MM.1S (cell line): ENCODE measurements at regions not wholly inside any gene's neighbourhood (a gene's known extent, or its start where the extent isn't known, plus 50 kb on each side); places are given as distances from the start of the nearest gene placed in this dataset.

Experiments
- CTCF ChIP-seq: fragments of 300-600 bp; sonication (generic); IDR thresholded peaks from 2 replicates; pipeline ENCODE4 v1.5.1; 2016; ENCODE audit warnings: antibody characterized with exemption, low read length, mixed read lengths
- EZH2 ChIP-seq: fragments of 300-600 bp; sonication (generic); optimal IDR thresholded peaks from 2 replicates; pipeline ENCODE3; 2017; ENCODE audit warnings: low read depth, mild to moderate bottlenecking, antibody characterized with exemption, low read length, mixed read lengths

DNA sequence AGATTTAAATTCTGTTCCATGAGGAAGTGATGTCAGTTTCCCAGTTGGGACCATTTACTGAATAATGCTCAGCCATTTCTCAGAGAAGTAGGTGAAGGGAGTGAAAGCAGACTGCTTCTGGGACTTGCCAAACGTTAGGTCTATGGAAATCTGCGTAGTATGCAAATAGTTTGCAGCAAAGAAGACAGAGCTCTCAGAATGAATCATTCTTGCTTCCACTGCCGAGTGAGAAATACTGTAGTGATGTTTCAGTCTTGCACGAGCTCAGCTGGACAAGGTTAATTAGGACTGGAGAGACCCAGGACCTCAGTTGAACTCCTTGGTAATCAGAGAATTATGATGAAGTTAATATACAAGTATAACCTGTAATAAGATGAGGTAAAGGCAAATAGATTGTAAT, 317.7 kb upstream of the DAB1 start:
- TF ChIP-seq CTCF, result no peak
- TF ChIP-seq EZH2, result no peak
